NCI-H187 treated with DMSO at 0.1 percent for 48 hours (cell line): ENCODE measurements at regions not wholly inside any gene's neighbourhood (a gene's known extent, or its start where the extent isn't known, plus 50 kb on each side); places are given as distances from the start of the nearest gene placed in this dataset.
"Not testable (repeated sequence)": the region's sequence is repeated elsewhere in the genome, so short reads cannot be mapped to it uniquely, and the experiment has no call there.

ENCODE experiments used
- DNase-seq: peaks from one replicate; lab custom pipeline; 2025; lab: John Stamatoyannopoulos, UW

- DNase-seq, result peak; percentile 32
These were observed 117.5 kb upstream of the HGF start for GRCh38 chr7:81887098-81888090.

- DNase-seq, result no peak
These were observed 116.4 kb upstream of the HGF start for GRCh38 chr7:81886211-81886764.

GRCh38 chr7:81884817-81885216 lies 115.0 kb upstream of the HGF start:
- DNase-seq, result no peak

- DNase-seq, result no peak
These were observed 114.0 kb upstream of the HGF start for GRCh38 chr7:81883801-81884393.

GRCh38 chr7:81882086-81882485 lies 112.2 kb upstream of the HGF start:
- DNase-seq, result no peak

GRCh38 chr7:81877890-81878289 lies 108.0 kb upstream of the HGF start:
- no peak for DNase-seq

- DNase-seq, result no peak
These were observed 103.7 kb upstream of the HGF start for GRCh38 chr7:81873559-81873958.

GRCh38 chr7:81871606-81872265 lies 101.9 kb upstream of the HGF start:
- DNase-seq, result no peak

- no peak for DNase-seq
These were observed 100.8 kb upstream of the HGF start for GRCh38 chr7:81870608-81871007.

- DNase-seq, result no peak
These were observed 99.8 kb upstream of the HGF start for GRCh38 chr7:81869670-81870069.

GRCh38 chr7:81865754-81866153 lies 95.9 kb upstream of the HGF start:
- DNase-seq, result no peak

- DNase-seq, result no peak
These were observed 89.6 kb upstream of the HGF start for GRCh38 chr7:81859433-81859832.

- DNase-seq, result not testable (repeated sequence)
These were observed 89.0 kb upstream of the HGF start for GRCh38 chr7:81858820-81859219.

- DNase-seq, result no peak
These were observed 87.5 kb upstream of the HGF start for GRCh38 chr7:81857385-81857784.

- no peak for DNase-seq
These were observed 84.7 kb upstream of the HGF start for GRCh38 chr7:81854518-81854917.

GRCh38 chr7:81852701-81853100 lies 82.9 kb upstream of the HGF start:
- DNase-seq, result no peak

GRCh38 chr7:81851413-81851812 lies 81.6 kb upstream of the HGF start:
- DNase-seq, result no peak

GRCh38 chr7:81846398-81846797 lies 76.6 kb upstream of the HGF start:
- DNase-seq, result no peak

GRCh38 chr7:81845744-81846241 lies 75.9 kb upstream of the HGF start:
- peak; percentile 71 for DNase-seq

- not testable (repeated sequence) for DNase-seq
These were observed 73.8 kb upstream of the HGF start for GRCh38 chr7:81843657-81844056.

GRCh38 chr7:81842361-81842760 lies 72.5 kb upstream of the HGF start:
- no peak for DNase-seq

GRCh38 chr7:81839708-81840369 lies 70.0 kb upstream of the HGF start:
- DNase-seq, result no peak
